ENCODE measurements at regions not wholly inside any gene's neighbourhood (a gene's known extent, or its start where the extent isn't known, plus 50 kb on each side); places are given as distances from the start of the nearest gene placed in this dataset.

DNA sequence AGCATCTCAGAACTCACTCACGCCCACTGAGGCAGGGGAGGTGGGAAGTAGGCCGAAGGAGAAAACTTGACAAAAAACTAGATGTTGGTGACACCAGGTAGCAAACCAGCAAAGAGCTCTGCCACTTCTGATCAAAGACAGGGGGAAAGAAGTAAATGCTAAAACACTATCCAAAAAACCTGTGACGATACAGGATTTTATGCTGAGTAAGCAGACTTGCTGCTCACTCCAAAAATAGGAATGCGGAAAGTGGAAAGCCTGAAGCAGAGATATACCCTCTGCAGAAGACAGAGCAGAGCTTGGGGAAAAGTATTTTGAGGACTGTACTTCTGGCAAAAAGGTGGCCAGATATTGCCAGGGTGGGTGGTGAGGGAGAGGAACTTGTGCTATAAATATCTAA lies 73.3 kb upstream of the YPEL5 start:
- Mint-ChIP-seq H3K9me3 (no peaks in the 10 kb centered on the region), H3K4me1 (no peaks in the 10 kb centered on the region), H3K4me3 (no peak overlapping the region)

GRCh38 chr2:30074023-30074422 lies 72.8 kb upstream of the YPEL5 start:
- TF ChIP-seq CTCF (IDR thresholded peaks at IDR 0.05; ENCODE audit: unreplicated experiment in 3 of 3): no peak
- no peaks in the 10 kb centered on the region for H3K4me1 Mint-ChIP-seq
- peaks cover 44% of the 10 kb centered on the region for H3K27me3 Mint-ChIP-seq (ENCODE audit: low read depth)
- H3K27ac Mint-ChIP-seq: no peak overlapping the region
- H3K4me3 Mint-ChIP-seq: no peak overlapping the region
- no peaks in the 10 kb centered on the region for H3K9me3 Mint-ChIP-seq
- H3K36me3 Mint-ChIP-seq (ENCODE audit: low read depth): no peaks in the 10 kb centered on the region

More for the DNA sequence above, 73.3 kb upstream of the YPEL5 start:
- no peaks in the 10 kb centered on the region for H3K36me3 Mint-ChIP-seq (ENCODE audit: low read depth)
- peaks cover 43% of the 10 kb centered on the region for H3K27me3 Mint-ChIP-seq (ENCODE audit: low read depth)
- no peak for TF ChIP-seq CTCF (IDR thresholded peaks at IDR 0.05; ENCODE audit: unreplicated experiment in 3 of 3)
- H3K27ac Mint-ChIP-seq: no peak overlapping the region

GRCh38 chr2:30078521-30078920 lies 68.3 kb upstream of the YPEL5 start:
- Mint-ChIP-seq H3K27ac (no peak overlapping the region), H3K4me3 (no peak overlapping the region), H3K4me1 (no peaks in the 10 kb centered on the region), H3K9me3 (no peaks in the 10 kb centered on the region), H3K27me3 (ENCODE audit: low read depth) (peaks cover 29% of the 10 kb centered on the region), H3K36me3 (ENCODE audit: low read depth) (no peaks in the 10 kb centered on the region)
- no peak for TF ChIP-seq CTCF (IDR thresholded peaks at IDR 0.05; ENCODE audit: unreplicated experiment in 3 of 3)

DNA sequence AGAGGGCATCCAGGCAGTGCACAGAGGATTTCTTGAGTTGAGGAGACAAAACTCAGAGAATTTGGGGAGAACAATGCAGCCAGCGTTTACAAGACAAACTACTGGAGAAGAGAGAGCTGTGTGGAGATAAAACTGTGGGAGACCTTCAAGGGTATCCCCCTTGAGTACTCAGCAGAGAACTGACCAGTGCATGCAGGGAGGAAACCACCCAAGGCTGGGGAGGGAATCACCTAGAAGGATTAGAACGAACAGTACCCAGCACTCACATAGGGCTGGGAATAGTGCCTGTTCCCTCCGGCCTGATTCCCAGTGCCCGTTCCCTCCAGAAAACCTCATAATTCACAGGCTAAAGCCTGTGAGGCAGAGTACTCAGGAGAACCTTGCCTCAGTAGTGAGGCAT lies 61.9 kb upstream of the YPEL5 start:
- peaks cover 17% of the 10 kb centered on the region for H3K27me3 Mint-ChIP-seq (ENCODE audit: low read depth)
- no peaks in the 10 kb centered on the region for H3K36me3 Mint-ChIP-seq (ENCODE audit: low read depth)
- no peak for TF ChIP-seq CTCF (IDR thresholded peaks at IDR 0.05; ENCODE audit: unreplicated experiment in 3 of 3)
- no peak overlapping the region for H3K4me3 Mint-ChIP-seq
- no peak overlapping the region for H3K27ac Mint-ChIP-seq
- H3K9me3 Mint-ChIP-seq: no peaks in the 10 kb centered on the region
- no peaks in the 10 kb centered on the region for H3K4me1 Mint-ChIP-seq

- H3K4me3 Mint-ChIP-seq: no peak overlapping the region
- H3K4me1 Mint-ChIP-seq: no peaks in the 10 kb centered on the region
- no peak for TF ChIP-seq CTCF (IDR thresholded peaks at IDR 0.05; ENCODE audit: unreplicated experiment in 3 of 3)
- H3K36me3 Mint-ChIP-seq (ENCODE audit: low read depth): no peaks in the 10 kb centered on the region
- H3K9me3 Mint-ChIP-seq: no peaks in the 10 kb centered on the region
- H3K27ac Mint-ChIP-seq: no peak overlapping the region
- H3K27me3 Mint-ChIP-seq (ENCODE audit: low read depth): peaks cover 29% of the 10 kb centered on the region
These were observed 57.6 kb upstream of the YPEL5 start for GRCh38 chr2:30089171-30089570.

GRCh38 chr2:30095402-30095801 lies 51.4 kb upstream of the YPEL5 start:
- Mint-ChIP-seq H3K9me3 (no peaks in the 10 kb centered on the region), H3K36me3 (ENCODE audit: low read depth) (no peaks in the 10 kb centered on the region), H3K27ac (no peak overlapping the region), H3K4me1 (no peaks in the 10 kb centered on the region), H3K27me3 (ENCODE audit: low read depth) (peaks cover 31% of the 10 kb centered on the region), H3K4me3 (no peak overlapping the region)
- no peak for TF ChIP-seq CTCF (IDR thresholded peaks at IDR 0.05; ENCODE audit: unreplicated experiment in 3 of 3)
